Bronchial epithelial cell (primary cell): ENCODE measurements at regions not wholly inside any gene's neighbourhood (a gene's known extent, or its start where the extent isn't known, plus 50 kb on each side); places are given as distances from the start of the nearest gene placed in this dataset.

ENCODE experiments used
- DNase-seq: peaks from one replicate; pipeline ENCODE4 v3.0.0-alpha.2; 2010; ENCODE audit warnings: low read depth
- FAIRE-seq: peaks from 2 replicates; lab custom pipeline; 2011; peaks lifted over from hg19 to GRCh38; lab: Jason Lieb, UNC
- H3K27me3 ChIP-seq: 2 replicates; pipeline ENCODE4 v1.5.1; 2011; ENCODE audit warnings: low read length; ENCODE audit not compliant: control insufficient read depth, insufficient read depth
- H3K36me3 ChIP-seq: 2 replicates; pipeline ENCODE4 v1.5.1; 2011; ENCODE audit warnings: low read length; ENCODE audit not compliant: control insufficient read depth, insufficient read depth
- H3K4me3 ChIP-seq: 2 replicates; pipeline ENCODE4 v1.5.1; 2011; ENCODE audit warnings: mild to moderate bottlenecking, low read depth, low read length, control low read depth
- TF ChIP-seq, protein P1 (sequence below): IDR thresholded peaks from 2 replicates; pipeline ENCODE4 v1.5.1; 2011; ENCODE audit warnings: mild to moderate bottlenecking, moderate library complexity, low read length, control low read depth, inconsistent platforms; ENCODE audit not compliant: insufficient read depth, severe bottlenecking

DNA sequence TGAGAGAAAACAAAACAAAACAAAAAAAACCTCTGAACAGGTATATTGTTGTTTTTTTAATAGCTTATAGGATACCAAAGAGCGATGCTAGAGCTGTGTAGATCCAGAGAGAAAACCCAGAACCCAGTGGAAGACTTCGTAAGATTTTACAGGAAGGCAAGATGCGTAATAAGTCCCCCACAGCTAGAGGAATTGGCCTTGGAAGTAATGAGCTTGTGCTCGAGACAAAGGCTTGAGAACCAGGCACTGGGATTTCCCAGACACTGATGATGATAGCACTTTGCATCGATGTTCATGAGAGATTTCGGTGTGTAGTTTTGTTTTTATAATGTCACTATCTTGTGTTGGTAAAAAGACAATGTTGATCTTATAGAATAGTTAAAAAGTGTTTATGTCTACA lies 821.5 kb upstream of the IGFBP3 start:
- no peak overlapping the region for H3K4me3 ChIP-seq
- TF ChIP-seq, protein P1, sequence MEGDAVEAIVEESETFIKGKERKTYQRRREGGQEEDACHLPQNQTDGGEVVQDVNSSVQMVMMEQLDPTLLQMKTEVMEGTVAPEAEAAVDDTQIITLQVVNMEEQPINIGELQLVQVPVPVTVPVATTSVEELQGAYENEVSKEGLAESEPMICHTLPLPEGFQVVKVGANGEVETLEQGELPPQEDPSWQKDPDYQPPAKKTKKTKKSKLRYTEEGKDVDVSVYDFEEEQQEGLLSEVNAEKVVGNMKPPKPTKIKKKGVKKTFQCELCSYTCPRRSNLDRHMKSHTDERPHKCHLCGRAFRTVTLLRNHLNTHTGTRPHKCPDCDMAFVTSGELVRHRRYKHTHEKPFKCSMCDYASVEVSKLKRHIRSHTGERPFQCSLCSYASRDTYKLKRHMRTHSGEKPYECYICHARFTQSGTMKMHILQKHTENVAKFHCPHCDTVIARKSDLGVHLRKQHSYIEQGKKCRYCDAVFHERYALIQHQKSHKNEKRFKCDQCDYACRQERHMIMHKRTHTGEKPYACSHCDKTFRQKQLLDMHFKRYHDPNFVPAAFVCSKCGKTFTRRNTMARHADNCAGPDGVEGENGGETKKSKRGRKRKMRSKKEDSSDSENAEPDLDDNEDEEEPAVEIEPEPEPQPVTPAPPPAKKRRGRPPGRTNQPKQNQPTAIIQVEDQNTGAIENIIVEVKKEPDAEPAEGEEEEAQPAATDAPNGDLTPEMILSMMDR = no peak
- no peaks in the 10 kb centered on the region for H3K27me3 ChIP-seq
- H3K36me3 ChIP-seq = no peaks in the 10 kb centered on the region
- DNase-seq (no peak), FAIRE-seq (no peak)

DNA sequence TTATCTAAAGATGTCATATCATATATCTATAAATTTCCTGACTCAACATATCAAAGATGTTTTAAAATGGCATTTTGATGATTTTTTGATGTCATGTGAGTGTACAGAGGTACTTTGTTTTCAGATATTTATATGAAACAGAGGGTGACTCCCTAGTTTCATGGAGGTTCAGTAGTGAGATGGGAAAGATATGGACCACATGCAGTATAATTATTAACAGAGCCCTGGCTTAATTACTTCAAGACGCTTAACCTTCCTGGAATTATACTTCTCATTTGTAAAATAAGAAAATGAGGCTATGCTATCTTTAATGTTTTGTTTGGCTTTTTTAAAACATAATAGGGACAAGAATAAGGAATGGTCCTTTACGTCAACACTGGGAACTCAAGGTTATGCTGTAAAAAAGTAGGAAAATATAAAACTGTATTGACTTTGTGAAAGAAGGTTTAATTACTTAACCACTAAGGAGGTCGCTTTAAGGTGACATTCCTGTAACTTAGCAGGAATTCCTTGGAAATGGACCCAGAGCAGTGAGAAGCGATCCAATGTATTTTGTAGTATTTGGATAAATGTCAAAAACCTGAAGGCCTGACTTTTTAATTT lies 821.0 kb upstream of the IGFBP3 start:
- Histone ChIP-seq H3K4me3 (no peak overlapping the region), H3K36me3 (no peaks in the 10 kb centered on the region), H3K27me3 (no peaks in the 10 kb centered on the region)
- FAIRE-seq = no peak
- DNase-seq = no peak
- TF ChIP-seq, protein P1 = no peak

DNA sequence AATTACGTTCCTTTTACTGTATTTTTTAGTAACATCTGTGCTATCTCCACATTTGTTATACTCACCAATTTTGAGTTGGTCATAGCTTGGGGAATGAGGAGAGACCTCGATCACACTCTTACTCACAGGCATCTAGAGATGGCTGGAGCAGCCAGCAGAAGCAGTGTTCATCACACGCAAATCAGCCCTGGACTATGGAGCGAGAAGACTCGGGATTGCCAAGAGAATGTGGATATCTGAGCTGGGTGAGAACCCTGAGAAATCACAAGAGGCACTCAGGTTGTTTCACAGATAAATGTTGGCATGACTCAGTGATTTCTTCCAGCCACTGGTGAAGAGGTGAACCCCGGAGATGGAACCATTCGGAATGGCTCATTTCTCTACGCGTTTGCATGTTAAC lies 820.1 kb upstream of the IGFBP3 start:
- Histone ChIP-seq H3K4me3 (no peak overlapping the region), H3K27me3 (no peaks in the 10 kb centered on the region), H3K36me3 (no peaks in the 10 kb centered on the region)
- TF ChIP-seq, protein P1 = no peak
- FAIRE-seq (no peak), DNase-seq (no peak)

DNA sequence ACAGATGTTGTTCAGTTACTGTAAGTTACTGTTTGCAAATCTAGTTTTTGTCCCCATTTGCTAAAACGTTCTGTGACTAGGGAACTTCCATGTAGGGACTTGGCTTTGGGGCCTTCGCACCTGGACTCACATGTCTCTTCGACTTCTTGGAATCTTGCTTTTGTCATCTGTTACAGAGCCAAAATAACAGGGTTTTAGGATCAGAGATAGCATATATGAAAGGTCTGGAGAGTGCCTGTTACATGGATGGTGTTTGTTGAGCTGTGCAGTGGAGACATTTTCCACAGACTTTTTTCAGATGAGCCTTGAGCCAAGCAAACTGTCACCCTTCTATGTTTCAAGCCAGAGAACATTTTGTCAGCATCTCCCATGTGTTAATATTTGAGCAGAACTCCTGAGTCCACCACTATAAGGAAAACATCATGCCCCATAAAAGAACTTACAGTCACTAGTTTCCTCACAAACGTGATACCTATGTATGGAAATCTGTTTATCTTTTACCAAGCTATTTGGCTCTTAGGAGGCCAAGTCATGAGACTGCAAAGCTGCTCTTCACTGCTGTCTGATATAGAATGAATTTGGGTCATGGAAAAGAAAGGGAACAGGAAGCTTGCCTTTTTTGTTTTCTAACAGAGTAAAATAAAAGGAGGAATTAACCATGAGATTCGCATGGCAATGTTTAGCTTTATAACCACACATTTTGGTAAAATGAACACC lies 818.6 kb upstream of the IGFBP3 start:
- no peaks in the 10 kb centered on the region for H3K36me3 ChIP-seq
- DNase-seq (no peak), FAIRE-seq (no peak)
- TF ChIP-seq, protein P1 = no peak
- H3K4me3 ChIP-seq = no peak overlapping the region
- H3K27me3 ChIP-seq = no peaks in the 10 kb centered on the region

DNA sequence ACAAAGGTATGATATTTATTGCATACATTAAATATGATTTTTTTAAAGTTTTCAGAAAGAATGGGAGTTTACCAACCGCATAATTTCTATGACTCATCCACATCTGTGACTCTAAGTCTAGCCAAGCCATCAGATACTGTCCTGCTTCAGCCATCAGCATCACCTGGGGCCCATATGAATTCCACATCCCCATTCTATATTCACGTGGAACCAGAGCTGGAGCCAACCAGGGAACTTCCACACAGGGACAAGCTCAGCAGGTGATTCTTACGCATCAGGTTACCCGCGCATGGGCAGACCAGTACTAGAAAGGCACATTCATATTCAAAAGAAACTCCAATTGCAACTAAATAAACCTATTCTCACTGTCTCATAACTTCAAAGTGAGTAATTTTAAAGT lies 817.7 kb upstream of the IGFBP3 start:
- TF ChIP-seq, protein P1 = no peak
- DNase-seq (no peak), FAIRE-seq (no peak)
- no peaks in the 10 kb centered on the region for H3K36me3 ChIP-seq
- H3K27me3 ChIP-seq = no peaks in the 10 kb centered on the region
- H3K4me3 ChIP-seq = no peak overlapping the region
